ENCODE measurements at regions not wholly inside any gene's neighbourhood (a gene's known extent, or its start where the extent isn't known, plus 50 kb on each side); places are given as distances from the start of the nearest gene placed in this dataset.

- DNase-seq = no peak
Measured at GRCh38 chr3:69435274-69436265, 49.7 kb upstream of the FRMD4B start.

Data from DMS 273 treated with DMSO at 0.1 percent for 48 hours (cell line).